ENCODE measurements at regions not wholly inside any gene's neighbourhood (a gene's known extent, or its start where the extent isn't known, plus 50 kb on each side); places are given as distances from the start of the nearest gene placed in this dataset.

- no peak overlapping the region for H3K27ac Mint-ChIP-seq (ENCODE audit: unreplicated experiment)
- no peaks in the 10 kb centered on the region for H3K27me3 Mint-ChIP-seq (ENCODE audit: unreplicated experiment)
- DNase-seq: no peak
- intact Hi-C loops (cut with micrococcal nuclease; ENCODE audit: unreplicated experiment): no loop called here
- no TSS peak for BruUV-seq (replicated peaks)
- no peaks in the 10 kb centered on the region for H3K9me3 Mint-ChIP-seq (ENCODE audit: low read depth, unreplicated experiment)
- H3K4me1 Mint-ChIP-seq (ENCODE audit: low read depth, unreplicated experiment): no peaks in the 10 kb centered on the region
- TF ChIP-seq, protein P1, sequence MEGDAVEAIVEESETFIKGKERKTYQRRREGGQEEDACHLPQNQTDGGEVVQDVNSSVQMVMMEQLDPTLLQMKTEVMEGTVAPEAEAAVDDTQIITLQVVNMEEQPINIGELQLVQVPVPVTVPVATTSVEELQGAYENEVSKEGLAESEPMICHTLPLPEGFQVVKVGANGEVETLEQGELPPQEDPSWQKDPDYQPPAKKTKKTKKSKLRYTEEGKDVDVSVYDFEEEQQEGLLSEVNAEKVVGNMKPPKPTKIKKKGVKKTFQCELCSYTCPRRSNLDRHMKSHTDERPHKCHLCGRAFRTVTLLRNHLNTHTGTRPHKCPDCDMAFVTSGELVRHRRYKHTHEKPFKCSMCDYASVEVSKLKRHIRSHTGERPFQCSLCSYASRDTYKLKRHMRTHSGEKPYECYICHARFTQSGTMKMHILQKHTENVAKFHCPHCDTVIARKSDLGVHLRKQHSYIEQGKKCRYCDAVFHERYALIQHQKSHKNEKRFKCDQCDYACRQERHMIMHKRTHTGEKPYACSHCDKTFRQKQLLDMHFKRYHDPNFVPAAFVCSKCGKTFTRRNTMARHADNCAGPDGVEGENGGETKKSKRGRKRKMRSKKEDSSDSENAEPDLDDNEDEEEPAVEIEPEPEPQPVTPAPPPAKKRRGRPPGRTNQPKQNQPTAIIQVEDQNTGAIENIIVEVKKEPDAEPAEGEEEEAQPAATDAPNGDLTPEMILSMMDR (IDR thresholded peaks at IDR 0.05; ENCODE audit: unreplicated experiment): no peak
- H3K4me3 Mint-ChIP-seq (ENCODE audit: low read depth, unreplicated experiment): no peak overlapping the region
- no peaks in the 10 kb centered on the region for H3K36me3 Mint-ChIP-seq (ENCODE audit: insufficient read depth, unreplicated experiment)
- CTCF ChIA-PET: no interaction called here
Measured at GRCh38 chr3:69460034-69460433, 74.1 kb upstream of the FRMD4B start.

- Mint-ChIP-seq H3K27ac (ENCODE audit: unreplicated experiment) (no peak overlapping the region), H3K4me1 (ENCODE audit: low read depth, unreplicated experiment) (no peaks in the 10 kb centered on the region), H3K4me3 (ENCODE audit: low read depth, unreplicated experiment) (no peak overlapping the region), H3K36me3 (ENCODE audit: insufficient read depth, unreplicated experiment) (no peaks in the 10 kb centered on the region), H3K27me3 (ENCODE audit: unreplicated experiment) (no peaks in the 10 kb centered on the region), H3K9me3 (ENCODE audit: low read depth, unreplicated experiment) (no peaks in the 10 kb centered on the region)
- no peak for DNase-seq
- TF ChIP-seq, protein P1 (IDR thresholded peaks at IDR 0.05; ENCODE audit: unreplicated experiment): no peak
- intact Hi-C loops (cut with micrococcal nuclease; ENCODE audit: unreplicated experiment): no loop called here
- CTCF ChIA-PET: no interaction called here
- BruUV-seq (replicated peaks): no TSS peak
Measured at GRCh38 chr3:69458803-69459365, 73.0 kb upstream of the FRMD4B start.

DNA sequence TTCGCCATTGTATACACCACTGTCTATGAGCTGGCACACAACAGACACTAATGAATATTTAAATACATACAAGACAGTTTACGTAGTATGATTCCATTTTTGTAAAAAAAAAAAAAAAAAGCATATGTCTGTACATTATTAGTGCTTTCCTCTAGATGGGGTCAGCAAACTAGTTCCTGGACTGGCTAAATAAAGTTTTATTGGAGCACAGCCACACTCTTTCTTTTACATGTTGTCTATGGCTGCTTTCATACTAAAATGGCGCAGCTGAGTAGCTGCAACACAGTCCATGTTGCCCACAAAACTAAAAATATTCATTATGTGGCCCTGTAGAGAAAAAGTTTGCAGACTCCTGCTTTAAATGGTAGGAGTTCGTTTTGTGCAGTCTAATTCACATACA, 70.7 kb upstream of the FRMD4B start:
- Mint-ChIP-seq H3K27ac (ENCODE audit: unreplicated experiment) (no peak overlapping the region), H3K9me3 (ENCODE audit: low read depth, unreplicated experiment) (no peaks in the 10 kb centered on the region), H3K4me3 (ENCODE audit: low read depth, unreplicated experiment) (no peak overlapping the region), H3K36me3 (ENCODE audit: insufficient read depth, unreplicated experiment) (no peaks in the 10 kb centered on the region), H3K4me1 (ENCODE audit: low read depth, unreplicated experiment) (no peaks in the 10 kb centered on the region), H3K27me3 (ENCODE audit: unreplicated experiment) (no peaks in the 10 kb centered on the region)
- BruUV-seq (replicated peaks): no TSS peak
- CTCF ChIA-PET: no interaction called here
- intact Hi-C loops (cut with micrococcal nuclease; ENCODE audit: unreplicated experiment): no loop called here
- TF ChIP-seq, protein P1 (IDR thresholded peaks at IDR 0.05; ENCODE audit: unreplicated experiment): no peak
- no peak for DNase-seq

- intact Hi-C loops (cut with micrococcal nuclease; ENCODE audit: unreplicated experiment): no loop called here
- BruUV-seq (replicated peaks): no TSS peak
- Mint-ChIP-seq H3K36me3 (ENCODE audit: insufficient read depth, unreplicated experiment) (no peaks in the 10 kb centered on the region), H3K4me1 (ENCODE audit: low read depth, unreplicated experiment) (no peaks in the 10 kb centered on the region), H3K4me3 (ENCODE audit: low read depth, unreplicated experiment) (no peak overlapping the region), H3K27ac (ENCODE audit: unreplicated experiment) (no peak overlapping the region), H3K27me3 (ENCODE audit: unreplicated experiment) (no peaks in the 10 kb centered on the region), H3K9me3 (ENCODE audit: low read depth, unreplicated experiment) (no peaks in the 10 kb centered on the region)
- TF ChIP-seq, protein P1 (IDR thresholded peaks at IDR 0.05; ENCODE audit: unreplicated experiment): no peak
- DNase-seq: no peak
- CTCF ChIA-PET: no interaction called here
Measured at GRCh38 chr3:69454204-69454787, 68.4 kb upstream of the FRMD4B start.

All from Calu3 (cell line).